ENCODE measurements at regions not wholly inside any gene's neighbourhood (a gene's known extent, or its start where the extent isn't known, plus 50 kb on each side); places are given as distances from the start of the nearest gene placed in this dataset.
A peak's percentile ranks its signal among the peaks of the same experiment; 100 is the strongest.

DNA sequence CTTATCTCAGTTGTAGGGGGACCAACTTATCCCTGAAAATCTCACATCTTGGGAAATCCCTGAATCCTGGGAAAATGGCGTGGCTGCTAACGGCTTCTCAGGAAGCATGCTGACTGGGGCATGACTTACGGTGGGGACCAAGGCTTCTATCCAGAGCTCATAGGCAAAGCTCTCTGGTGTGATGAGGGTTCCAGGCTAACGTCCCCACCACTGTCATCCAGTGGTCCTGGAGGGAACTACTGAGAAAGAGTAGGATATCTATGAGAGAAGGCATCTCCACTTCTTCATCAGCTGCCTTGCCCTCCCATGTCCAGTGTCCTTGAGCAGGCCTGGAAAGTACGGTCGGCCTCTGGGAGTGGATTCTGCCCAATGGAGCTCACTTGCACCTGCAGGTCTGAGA, 210.4 kb upstream of the B3GAT1 start:
- DNase-seq (ENCODE audit: low spot score): no peak

DNA sequence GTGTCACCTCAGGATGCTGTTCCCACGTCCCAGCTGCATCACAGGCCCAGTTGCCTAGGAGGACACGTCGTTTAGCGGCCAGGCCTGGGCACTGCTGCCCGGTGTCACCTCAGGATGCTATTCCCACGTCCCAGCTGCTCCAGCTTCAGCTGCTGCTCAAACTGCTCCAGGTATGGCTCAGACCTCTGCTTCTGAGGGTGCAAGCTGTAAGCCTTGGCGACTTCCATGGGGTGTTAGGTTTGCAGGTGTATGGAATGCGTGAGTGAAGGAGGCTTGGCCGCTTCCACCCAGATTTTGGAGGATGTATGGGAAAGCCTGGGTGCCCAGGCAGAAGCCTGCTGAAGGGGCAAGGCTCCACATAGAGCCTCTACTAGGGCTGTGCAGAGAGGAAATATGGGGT, 205.3 kb upstream of the B3GAT1 start:
- no peak for DNase-seq (ENCODE audit: low spot score)

DNA sequence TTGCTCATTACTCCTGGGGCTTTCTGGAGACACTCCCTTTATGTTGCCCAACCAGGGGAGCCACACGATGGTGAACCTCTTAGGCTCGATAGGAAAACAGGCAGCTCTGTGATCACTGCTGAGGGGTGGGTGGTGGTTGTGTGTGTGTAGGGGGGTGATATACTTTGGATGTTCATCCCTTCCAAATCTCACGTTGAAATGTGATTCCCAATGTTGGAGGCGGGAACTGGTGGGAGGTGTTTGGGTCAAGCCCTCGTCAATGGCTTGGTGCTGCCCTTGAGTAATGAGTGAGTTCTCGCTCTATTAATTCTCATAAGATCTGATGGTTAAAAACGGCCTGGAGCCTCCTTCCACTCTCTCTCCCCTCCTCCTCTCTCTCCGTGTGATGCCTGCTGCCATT, 204.0 kb upstream of the B3GAT1 start:
- DNase-seq (ENCODE audit: low spot score): no peak

DNA sequence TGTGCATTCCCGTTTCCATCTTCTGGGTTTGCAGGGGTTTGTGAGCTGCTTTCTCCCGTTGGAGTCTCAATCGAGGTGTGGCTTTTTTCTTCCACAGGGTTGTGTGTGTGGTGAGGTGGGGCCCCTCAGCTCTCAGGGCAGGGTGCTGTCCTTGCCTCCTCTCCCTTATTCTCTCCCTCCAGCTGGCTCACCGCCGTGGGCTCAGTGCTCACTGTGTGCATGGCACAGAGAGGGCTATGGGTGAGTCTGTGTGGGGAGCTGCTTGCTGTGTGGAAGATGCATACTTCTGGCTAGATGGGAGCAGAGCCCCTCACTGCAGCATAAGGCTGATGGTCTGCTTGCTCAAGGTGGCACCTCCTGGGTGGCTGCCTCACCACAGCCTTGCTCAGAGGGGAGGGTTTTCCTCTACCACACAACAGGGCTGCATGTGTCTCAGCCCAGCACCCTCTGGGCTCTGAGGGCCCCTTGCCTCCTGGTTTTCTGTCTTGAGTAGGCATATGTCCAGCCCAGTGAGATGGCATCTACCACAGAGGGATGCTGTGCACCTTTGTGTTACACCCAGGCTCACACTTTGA, 203.1 kb upstream of the B3GAT1 start:
- DNase-seq (ENCODE audit: low spot score): no peak

DNA sequence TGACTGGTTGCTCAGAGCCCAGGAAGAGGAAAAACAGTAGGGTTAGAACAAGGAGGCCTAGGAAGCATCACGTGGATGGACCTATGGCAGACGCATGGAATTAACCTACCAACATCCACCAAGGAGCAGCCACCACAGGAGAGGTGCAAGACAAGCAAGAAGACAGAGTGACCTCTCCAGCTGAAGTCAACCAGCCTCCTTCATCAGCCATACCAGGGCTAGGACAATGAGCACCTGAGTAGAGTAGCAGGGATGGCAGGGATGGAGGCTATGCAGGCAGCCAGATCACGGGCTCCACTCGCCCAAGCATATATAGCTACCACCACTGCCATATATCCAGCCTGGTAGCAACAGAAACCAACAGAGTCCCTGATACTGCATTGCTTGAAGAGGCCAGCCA, 202.1 kb upstream of the B3GAT1 start:
- DNase-seq (ENCODE audit: low spot score): no peak

DNA sequence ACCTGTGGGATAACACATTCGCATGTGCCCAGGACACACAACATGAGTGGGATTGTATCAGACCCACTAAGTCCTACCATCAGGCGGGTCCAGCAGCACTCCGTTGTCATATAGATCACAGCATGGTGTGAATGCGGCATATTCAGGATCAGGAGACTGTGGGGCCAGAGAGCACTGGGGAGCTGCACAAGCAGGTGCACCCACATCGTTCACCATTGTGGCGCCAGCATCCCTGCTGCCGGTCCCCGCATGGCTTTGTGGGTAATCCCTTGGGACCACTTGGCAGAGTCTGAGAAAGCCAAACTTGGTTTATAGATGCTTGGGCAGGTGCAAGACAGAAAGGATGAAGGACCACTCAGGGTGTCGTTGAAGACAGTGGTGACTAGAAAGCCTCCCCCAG, 201.6 kb upstream of the B3GAT1 start:
- DNase-seq (ENCODE audit: low spot score): no peak

DNA sequence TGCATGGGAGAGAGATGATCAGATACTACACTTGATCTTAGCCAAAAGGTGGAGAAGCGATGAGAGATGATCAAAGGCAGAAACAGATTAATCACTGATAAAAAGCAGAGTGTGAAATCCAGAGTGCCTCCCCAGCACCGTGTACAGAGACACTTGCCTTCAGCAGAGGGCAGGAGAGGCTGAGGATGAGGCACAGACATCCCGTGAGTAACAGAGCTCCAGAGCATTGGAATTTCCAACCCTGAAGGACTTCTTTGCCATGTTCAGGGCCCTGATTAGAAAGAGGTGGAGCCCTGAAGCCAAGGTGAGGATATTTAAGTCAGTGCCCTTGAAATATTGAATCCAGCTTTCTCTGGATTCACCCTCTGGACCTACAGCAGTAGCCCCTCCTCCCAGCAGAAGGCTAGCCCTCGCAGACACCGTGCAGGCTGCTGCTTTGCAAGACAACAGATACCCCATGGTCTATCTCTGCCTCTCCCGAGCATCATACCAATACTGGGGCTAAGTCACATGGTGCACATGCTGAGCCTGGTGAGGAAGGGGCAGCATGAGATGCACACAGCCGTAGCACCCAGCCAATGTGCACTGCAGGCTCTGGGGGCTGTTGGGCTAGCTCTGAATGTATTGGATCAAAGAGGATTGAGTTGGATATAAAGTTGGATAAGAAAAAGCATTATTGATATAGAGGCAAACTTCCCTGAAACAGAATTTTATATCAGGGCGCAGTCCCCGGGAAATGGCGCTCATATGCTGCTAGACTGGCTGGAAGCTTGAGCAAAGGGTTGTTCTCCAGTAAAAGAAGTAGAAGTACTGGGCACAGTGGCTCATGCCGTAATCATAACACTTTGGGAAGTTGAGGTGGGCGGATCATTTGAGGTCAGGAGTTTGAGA, 200.3 kb upstream of the B3GAT1 start:
- DNase-seq (ENCODE audit: low spot score): no peak

DNA sequence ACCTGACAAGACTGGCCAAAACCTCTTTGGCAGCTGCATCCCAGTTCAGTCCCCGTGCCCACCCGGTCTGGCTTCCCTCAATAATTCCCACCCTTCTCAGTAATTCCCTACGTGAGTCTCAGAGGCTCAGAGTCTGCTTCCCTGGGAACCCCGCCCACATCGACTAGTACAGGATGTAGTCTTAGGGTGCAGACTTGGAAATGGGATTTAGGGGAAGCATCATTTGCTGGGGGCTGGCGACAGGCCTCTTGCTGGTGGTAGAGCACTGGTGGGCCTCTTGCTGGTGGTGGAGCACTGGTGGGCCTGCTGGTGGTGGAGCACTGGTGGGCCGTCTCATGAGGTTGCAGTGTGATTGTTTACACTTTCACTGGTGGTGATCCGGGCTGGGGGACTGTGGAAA, 199.5 kb upstream of the B3GAT1 start:
- no peak for DNase-seq (ENCODE audit: low spot score)

DNA sequence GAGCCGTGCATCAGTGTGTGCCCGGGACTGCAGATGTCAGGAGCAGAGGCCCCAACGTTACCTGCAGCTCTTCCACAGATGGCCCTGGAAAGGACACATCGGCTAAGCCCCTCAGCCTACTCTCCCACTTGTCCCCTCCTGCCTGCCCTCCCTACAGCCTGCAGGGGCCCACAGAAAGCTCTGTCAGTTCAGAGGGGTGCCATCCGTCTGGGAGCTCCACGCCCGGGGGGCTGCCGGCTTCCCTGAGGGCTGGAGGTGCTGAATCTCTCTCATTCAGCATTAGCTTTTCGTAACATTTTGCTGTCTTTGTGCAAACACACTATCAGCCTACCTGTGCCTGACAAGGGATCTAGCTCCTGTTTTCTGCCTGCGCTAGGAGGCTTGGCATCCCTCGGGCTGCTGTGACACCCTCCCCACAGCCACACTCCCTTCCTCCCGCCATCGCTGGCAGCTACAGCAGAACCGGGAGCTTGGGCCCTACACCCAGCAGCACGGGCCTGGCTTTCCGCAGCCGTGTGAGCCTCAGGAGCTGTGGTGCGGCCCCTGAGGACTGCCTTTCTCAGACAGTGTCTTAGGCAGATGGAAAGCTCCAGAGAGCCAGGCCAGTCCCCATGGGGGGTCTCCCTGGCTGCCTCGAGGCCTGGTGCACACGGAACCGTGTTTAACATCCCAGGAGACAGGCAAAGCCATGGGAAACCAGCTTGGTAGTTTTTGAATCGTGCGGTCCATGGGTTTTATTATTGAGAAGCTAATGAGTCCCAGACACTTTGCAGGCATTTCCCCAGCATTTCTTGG, 198.3 kb upstream of the B3GAT1 start:
- no peak for DNase-seq (ENCODE audit: low spot score)

DNA sequence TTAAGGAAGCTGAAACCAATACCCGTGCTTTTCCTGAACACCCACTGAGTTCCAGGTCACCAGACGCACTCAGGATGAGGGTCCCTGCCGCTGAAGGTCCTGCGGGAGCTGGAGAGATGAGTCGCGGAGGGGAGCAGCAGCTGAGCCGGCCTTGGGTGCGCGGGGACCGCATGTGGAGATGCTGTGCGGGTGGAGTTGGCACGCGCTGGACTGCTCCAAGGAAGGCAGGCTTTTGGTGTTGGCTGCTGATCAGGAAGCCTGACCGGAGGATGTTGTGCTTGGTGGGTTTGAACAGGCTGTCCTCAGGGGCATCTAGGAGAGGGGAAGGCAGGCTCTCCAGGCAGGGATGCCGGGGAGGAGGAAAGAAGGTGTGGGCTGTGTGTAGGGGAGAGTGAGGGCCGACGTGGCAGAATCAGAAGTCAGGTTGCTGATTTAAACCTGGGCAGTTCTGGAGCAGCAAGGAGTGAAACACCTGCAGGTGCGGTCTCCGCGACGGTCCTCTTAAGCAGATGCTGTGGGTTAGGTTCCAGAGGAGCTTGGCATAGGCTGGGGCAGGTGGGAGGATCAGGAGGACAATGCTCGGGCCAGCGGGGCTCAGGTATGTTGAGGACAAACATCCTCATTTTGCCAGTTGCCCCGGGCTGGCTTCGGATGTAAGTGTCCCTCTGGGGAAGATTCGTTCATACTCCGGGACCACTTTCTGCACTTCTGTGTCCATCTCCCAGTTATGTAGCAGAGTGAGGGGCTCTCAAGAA, 197.5 kb upstream of the B3GAT1 start:
- DNase-seq (ENCODE audit: low spot score): no peak

DNA sequence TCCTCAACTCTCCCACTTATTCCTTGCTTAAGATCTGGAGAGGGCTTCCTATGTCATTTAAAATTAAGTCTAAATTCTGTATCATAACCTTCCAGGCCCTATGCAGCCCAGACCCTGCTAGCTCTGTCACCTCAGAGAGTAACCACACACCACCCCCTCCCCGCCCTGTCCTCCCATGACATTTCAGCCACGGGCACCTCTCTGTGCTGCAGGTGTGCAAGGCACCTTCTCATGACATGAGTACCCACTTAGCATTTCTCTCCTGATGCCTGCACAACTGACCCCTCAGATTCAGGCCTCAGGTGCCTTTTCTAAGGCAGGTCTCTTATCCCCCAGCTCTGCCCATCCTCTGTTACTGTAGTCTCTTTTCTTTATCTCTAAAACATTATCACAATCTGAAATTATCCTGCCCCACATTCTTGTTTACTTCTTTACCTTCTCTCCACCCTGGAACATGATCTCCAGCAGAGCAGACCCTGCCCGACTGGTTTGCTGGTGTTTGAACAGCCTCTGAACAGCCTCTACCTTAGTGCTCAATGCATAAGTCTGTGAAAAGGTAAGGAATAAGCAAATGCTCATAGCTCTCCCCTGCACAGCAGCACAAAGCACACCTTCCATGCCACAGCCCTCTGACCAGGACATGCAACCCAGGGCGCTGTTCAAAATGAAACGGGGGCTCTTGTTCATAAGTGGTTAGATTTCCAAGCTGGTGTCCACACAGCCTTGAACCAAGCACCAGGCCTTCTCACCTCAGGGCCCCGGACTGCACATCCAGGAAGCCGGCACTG, 196.1 kb upstream of the B3GAT1 start:
- DNase-seq (ENCODE audit: low spot score): no peak

DNA sequence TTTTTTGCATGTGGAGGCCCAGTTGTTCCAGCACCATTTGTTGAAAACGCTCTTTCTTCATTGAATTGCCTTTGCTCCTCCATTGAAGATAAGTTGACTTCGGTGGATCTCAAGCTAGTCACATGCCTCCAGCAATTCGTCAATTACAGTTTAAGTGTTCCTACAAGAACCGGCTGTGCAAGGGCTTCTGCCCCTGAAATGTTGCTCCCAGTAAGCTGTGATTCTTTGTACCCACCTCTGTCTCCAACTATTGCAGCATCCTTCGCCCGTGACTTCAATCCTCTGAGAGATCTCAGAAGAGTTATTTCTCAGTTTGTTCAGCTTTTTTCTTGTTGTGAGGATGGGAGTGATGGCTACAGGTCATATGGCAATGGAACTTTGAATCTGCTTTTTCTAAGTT, 194.2 kb upstream of the B3GAT1 start:
- DNase-seq (ENCODE audit: low spot score): no peak

DNA sequence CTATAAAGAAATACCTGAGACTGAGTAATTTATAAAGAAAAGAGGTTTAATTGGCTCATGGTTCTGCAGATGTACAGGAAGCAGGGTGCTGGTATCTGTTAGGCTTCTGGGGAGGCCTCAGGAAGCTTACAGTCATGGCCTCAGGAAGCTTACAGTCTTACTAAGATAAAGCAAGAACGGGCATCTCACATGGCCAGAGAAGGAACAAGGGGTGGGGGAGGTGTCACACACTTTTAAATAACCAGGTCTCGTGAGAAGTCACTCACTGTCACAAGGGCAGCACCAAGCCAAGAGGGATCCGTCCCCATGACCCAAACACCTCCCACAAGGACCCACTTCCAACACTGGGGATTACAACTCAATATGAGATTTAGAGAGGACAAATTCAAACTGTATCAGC, 192.8 kb upstream of the B3GAT1 start:
- DNase-seq (ENCODE audit: low spot score): no peak

DNA sequence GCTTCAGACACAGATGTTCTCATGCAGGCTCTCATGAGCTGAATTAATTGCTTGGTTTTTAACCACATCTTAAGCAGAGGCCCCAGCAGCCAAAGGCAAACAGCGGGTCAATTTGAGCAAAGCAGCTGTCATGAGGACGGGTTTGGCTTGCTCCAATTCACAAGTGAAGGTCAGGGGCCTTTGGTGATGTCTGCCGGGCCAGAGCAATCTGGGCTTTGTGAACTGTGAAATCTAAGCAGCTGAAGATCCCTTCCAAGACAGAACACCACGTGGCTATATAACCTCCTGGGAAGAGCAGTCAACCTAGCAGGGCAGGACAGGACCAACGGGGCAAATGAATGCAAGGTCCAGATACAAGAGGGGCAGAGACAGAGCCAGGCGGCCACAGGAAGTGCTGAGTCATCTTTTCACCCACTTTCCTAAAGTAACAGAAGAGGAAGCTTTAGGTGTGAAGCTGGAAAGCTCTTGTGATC, 187.3 kb upstream of the B3GAT1 start:
- no peak for DNase-seq (ENCODE audit: low spot score)

DNA sequence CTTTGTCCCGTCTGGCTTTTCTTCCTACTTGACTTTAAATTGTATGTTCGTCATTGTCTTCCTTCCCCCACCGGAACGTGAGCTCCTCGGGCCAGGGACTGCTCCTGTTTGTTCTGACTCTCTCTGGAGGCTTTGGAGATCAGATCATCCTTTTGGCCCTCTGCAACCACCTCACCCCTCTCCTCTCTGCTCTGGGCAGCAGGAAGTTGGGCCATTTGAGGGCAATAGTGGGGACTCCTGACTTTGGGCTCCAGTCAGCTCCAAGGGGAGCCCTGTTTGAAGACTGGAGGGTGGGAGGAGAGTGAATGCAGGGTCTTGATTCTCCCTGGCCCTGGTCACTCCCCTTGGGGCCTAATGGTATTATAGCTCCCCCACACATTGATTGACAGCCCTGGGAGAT, 186.3 kb upstream of the B3GAT1 start:
- no peak for DNase-seq (ENCODE audit: low spot score)

DNA sequence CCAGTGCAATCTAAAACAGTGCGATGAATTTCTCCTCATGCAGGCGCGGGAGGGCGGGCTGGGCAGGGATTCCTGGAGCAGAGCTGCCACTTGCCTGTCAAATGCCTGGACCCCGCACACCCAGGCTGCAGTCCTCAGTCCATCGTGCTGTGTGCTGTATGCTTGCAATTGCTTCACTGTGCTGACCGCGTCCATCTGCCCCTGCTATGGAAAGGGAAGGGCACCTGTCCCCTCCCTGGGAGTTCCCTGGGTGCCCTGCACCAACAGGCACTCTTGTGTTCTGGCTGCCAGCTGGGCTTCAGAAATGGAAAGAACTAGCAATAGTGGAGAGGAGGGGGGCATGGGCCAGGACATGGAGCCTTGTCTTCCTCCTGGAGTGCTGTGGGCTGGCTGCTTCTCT, 185.4 kb upstream of the B3GAT1 start:
- no peak for DNase-seq (ENCODE audit: low spot score)

DNA sequence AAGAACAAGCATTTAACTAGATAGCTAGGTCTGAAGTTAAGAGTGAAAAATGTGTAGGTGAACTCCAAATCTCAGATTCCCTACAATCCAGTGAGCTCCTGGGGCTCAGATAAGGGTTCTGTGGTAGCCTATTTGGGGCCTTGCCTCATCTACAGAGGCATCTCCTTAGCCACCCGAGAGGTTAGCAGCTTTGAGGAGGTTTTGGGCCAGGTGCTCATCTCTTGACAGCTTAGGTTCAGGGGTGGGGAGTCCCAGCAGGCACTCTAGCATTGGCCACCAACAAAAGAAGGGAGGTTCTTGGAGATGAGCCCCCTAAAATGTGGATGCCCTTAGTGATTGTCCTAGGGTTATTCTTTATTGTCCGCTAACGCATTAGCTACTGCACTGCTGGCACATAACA, 184.4 kb upstream of the B3GAT1 start:
- DNase-seq (ENCODE audit: low spot score): no peak

DNA sequence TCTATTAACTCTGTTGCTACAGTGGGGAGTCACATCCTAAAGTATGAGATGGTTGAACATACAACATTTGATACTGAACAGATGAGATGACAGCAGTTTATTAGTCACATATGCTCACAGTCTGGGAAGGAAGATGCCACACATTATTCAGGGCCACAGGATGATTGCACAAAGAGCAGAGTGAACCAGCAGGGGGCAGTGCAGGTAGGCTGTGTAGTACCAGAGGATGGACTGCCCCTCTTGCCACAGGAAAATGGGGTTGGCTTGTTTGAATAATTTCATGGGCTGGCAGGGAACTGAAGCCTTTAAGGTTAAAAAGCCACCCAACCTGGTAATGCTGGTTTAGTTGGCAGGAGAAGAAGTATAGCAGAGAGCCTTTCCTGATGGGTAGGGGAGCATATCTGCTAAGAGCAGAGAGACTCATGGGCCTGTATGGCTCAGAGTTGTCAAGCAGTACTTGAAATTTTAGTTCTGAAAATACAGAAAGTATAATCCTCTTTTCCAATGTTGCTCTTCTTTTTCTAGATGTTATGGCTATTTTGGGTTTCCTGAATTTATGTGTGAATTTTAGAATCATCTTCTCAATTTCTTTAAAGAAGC, 180.4 kb upstream of the B3GAT1 start:
- peak; percentile 57 for DNase-seq (ENCODE audit: low spot score)

DNA sequence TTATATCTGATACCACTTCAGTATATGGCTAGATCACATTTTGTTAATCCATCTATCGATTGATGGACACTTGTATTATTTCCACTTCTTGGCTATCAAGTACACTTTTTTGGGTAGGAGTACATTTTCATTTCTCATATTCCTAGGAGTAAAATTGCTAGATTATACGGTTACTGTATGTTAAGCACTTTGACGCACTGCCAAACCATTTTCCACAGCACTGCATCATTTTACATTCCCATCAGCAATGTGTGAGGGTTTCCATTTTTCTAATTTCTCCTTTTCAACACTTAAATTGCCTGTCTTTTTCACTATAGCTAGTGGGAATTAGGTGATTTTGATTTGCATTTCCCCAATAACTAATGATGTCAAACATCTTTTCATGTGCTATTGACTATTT, 179.3 kb upstream of the B3GAT1 start:
- DNase-seq (ENCODE audit: low spot score): no peak

DNA sequence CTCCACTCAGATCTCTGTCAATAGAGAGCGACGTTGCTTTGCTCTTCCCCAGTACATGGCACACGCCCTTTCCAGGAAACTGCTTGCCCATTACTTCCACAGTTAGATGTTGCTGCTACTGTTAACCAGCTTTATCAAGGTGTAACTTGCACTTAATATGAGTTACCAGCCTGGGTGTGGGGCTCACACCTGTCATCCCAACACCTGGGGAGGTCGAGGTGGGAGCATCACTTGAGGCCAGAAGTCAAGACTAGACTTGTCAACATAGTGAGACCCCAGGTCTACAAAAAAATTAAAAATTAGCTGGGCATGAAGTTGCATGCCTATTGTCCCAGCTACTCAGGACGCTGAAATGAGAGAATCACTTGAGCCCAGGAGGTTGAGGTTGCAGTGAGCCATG, 177.1 kb upstream of the B3GAT1 start:
- DNase-seq (ENCODE audit: low spot score): no peak

Data from hepatic stellate cell (primary cell).